Upper lobe of right lung (tissue), 1 donor: ENCODE measurements at regions not wholly inside any gene's neighbourhood (a gene's known extent, or its start where the extent isn't known, plus 50 kb on each side); places are given as distances from the start of the nearest gene placed in this dataset.

Source experiments
- ATAC-seq: fragments of 200-7000 bp; cut with Tn5 transposase; one replicate; pipeline ENCODE4 v1.9.1; 2020; ENCODE audit warnings: mild to moderate bottlenecking, moderate library complexity
- DNase-seq: peaks from one replicate; pipeline ENCODE4 v3.0.0-alpha.2; 2020
- H3K27ac ChIP-seq: fragments of 200-600 bp; one replicate; pipeline ENCODE4 v1.8.0; 2022
- H3K27me3 ChIP-seq: fragments of 200-600 bp; one replicate; pipeline ENCODE4 v1.8.0; 2022; ENCODE audit warnings: mild to moderate bottlenecking
- H3K36me3 ChIP-seq: fragments of 200-600 bp; one replicate; pipeline ENCODE4 v1.8.0; 2022
- H3K4me1 ChIP-seq: fragments of 200-600 bp; one replicate; pipeline ENCODE4 v1.8.0; 2022
- H3K4me3 ChIP-seq: fragments of 200-600 bp; one replicate; pipeline ENCODE4 v1.8.0; 2022; ENCODE audit warnings: mild to moderate bottlenecking
- H3K9me3 ChIP-seq: fragments of 200-600 bp; one replicate; pipeline ENCODE4 v1.8.0; 2022
- CTCF ChIP-seq: fragments of 200-600 bp; IDR thresholded peaks from one replicate; pipeline ENCODE4 v1.8.0; 2022; ENCODE audit warnings: antibody characterized with exemption
- intact Hi-C: fragments of 100-400 bp; cut with DNase I; formaldehyde crosslinking; loops from one replicate; pipeline ENCODE4 v1.11.0; 2022
- donor health status: DM: no; HTN: yes; CAD: no; lungs with severe emphysema.

DNA sequence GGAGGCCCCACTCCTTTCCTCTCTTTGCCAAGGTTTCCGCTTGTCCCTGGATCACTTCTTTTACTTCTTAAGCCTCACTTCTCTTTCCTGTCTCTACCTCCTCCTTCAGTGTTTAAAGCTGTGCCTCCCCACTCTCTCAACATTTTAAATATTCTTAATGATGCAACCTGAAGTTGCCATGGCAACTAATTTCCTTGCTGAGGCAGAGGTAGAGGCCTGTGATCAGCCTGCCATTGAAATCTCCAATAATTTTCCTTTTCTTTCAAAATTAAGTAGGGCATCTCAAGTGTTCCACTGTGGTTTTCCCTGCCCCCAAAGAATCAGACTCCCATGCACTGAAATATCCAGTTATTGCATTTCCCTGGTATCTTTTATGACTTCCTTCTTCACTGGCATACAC lies 108.6 kb upstream of the VRK1 start:
- H3K4me1 ChIP-seq: no peaks in the 10 kb centered on the region
- no peak for TF ChIP-seq CTCF
- intact Hi-C loops: no loop called here
- ATAC-seq: no peak
- H3K9me3 ChIP-seq: no peaks in the 10 kb centered on the region
- DNase-seq: no peak
- H3K27ac ChIP-seq: no peak overlapping the region
- no peaks in the 10 kb centered on the region for H3K27me3 ChIP-seq
- no peak overlapping the region for H3K4me3 ChIP-seq
- no peaks in the 10 kb centered on the region for H3K36me3 ChIP-seq

DNA sequence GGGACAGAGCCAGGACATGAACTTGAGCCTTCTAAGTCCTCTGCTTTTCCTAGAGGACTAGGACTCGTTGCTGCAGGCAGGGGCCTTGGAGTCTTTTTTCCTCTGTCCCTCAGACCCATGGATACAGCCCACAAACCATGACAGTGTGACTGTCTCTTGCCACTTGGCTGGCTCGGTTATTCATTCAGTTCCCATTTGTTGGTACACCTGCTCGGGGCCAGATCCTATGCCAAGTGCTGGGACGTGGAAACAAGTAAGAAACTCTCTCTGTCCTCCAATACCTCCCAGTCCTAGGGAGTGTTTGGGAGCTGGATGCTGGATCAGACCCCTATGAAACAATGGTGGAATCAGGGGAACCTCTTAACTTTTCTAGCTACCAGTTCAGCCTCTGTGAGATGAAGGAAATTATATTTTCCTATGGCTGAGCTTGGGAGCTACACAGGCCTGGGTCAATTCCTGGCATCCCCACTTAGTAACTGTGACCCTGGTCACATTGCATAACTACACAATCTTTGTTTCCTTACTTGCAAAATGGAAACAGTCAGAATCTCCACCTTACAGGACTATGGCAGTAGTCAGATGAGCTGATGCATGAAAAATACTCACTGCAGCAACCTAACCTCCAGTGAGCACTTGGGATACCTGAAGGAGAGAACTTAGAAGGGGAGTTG lies 106.3 kb upstream of the VRK1 start:
- no peak for TF ChIP-seq CTCF
- intact Hi-C loops: no loop called here
- Histone ChIP-seq H3K9me3 (no peaks in the 10 kb centered on the region), H3K4me3 (no peak overlapping the region), H3K27ac (no peak overlapping the region), H3K36me3 (no peaks in the 10 kb centered on the region), H3K4me1 (no peaks in the 10 kb centered on the region), H3K27me3 (no peaks in the 10 kb centered on the region)
- no peak for DNase-seq
- ATAC-seq: no peak

- no peaks in the 10 kb centered on the region for H3K36me3 ChIP-seq
- H3K27ac ChIP-seq: no peak overlapping the region
- no peak for TF ChIP-seq CTCF
- H3K4me3 ChIP-seq: no peak overlapping the region
- H3K27me3 ChIP-seq: no peaks in the 10 kb centered on the region
- DNase-seq (no peak), ATAC-seq (no peak)
- no peaks in the 10 kb centered on the region for H3K4me1 ChIP-seq
- intact Hi-C loops: no loop called here
- H3K9me3 ChIP-seq: no peaks in the 10 kb centered on the region
These were observed 103.8 kb upstream of the VRK1 start for GRCh38 chr14:96693252-96693820.

- intact Hi-C loops: no loop called here
- Histone ChIP-seq H3K9me3 (no peaks in the 10 kb centered on the region), H3K36me3 (no peaks in the 10 kb centered on the region), H3K27ac (no peak overlapping the region), H3K4me1 (no peaks in the 10 kb centered on the region), H3K4me3 (no peak overlapping the region), H3K27me3 (no peaks in the 10 kb centered on the region)
- no peak for DNase-seq
- no peak for ATAC-seq
- TF ChIP-seq CTCF: no peak
These were observed 103.2 kb upstream of the VRK1 start for GRCh38 chr14:96693987-96694386.

GRCh38 chr14:96698960-96699539 lies 98.1 kb upstream of the VRK1 start:
- intact Hi-C loops: no loop called here
- ATAC-seq (no peak), DNase-seq (no peak)
- no peak for TF ChIP-seq CTCF
- no peaks in the 10 kb centered on the region for H3K4me1 ChIP-seq
- no peaks in the 10 kb centered on the region for H3K36me3 ChIP-seq
- H3K27ac ChIP-seq: no peak overlapping the region
- no peaks in the 10 kb centered on the region for H3K27me3 ChIP-seq
- no peaks in the 10 kb centered on the region for H3K9me3 ChIP-seq
- H3K4me3 ChIP-seq: no peak overlapping the region
